HEK293T (cell line): ENCODE measurements at regions not wholly inside any gene's neighbourhood (a gene's known extent, or its start where the extent isn't known, plus 50 kb on each side); places are given as distances from the start of the nearest gene placed in this dataset.

ENCODE experiments used
- BHLHE40 ChIP-seq: fragments of 450-650 bp; IDR thresholded peaks from 2 replicates; pipeline ENCODE4 v1.6.1; 2016; ENCODE audit warnings: mild to moderate bottlenecking, moderate library complexity, borderline replicate concordance
- FOXA1 ChIP-seq: fragments of 450-650 bp; IDR thresholded peaks from 2 replicates; pipeline ENCODE4 v1.6.1; 2016; ENCODE audit warnings: mild to moderate bottlenecking
- HDGF ChIP-seq: fragments of 450-650 bp; IDR thresholded peaks from 2 replicates; pipeline ENCODE4 v1.6.1; 2017; ENCODE audit warnings: antibody characterized with exemption, borderline replicate concordance
- TARDBP ChIP-seq: fragments of 450-650 bp; IDR thresholded peaks from 2 replicates; pipeline ENCODE4 v1.6.1; 2016
- ZNF384 ChIP-seq: fragments of 450-650 bp; IDR thresholded peaks from 2 replicates; pipeline ENCODE4 v1.6.1; 2016

DNA sequence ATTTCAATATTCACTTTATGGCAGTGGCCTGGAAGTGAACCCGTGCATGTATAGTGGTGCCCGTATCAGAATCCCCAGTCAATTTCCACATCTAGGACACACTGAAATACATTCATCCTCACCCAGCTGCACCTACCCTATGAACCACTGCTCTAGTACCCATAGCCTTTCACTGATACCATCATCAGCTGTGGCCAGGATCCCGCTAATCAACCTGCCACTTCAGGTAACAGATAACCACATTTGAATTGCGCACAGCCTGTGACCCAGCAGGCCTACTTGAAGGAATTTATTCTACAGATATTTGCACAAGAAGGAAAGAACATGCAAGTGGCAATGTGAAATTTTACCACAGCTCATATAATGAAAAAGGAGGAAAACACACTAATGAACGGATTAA lies 161.0 kb upstream of the CCDC54 start:
- TF ChIP-seq TARDBP (no peak), HDGF (no peak), FOXA1 (no peak), BHLHE40 (no peak), ZNF384 (no peak)
